ENCODE measurements at regions not wholly inside any gene's neighbourhood (a gene's known extent, or its start where the extent isn't known, plus 50 kb on each side); places are given as distances from the start of the nearest gene placed in this dataset.

GRCh38 chr4:153969542-153969941 lies 180.7 kb upstream of the SFRP2 start:
- H3K4me3 ChIP-seq, result no peak overlapping the region
- no peaks in the 10 kb centered on the region for H3K9me3 ChIP-seq (ENCODE audit: insufficient read depth, low read depth)
- POLR2A ChIA-PET (ENCODE audit: unreplicated experiment), result no interaction called here
- DNase-seq, result no peak
- no peaks in the 10 kb centered on the region for H3K9me2 ChIP-seq (ENCODE audit: insufficient read depth)
- no peaks in the 10 kb centered on the region for H3K36me3 ChIP-seq (ENCODE audit: low read depth)
- H3F3A ChIP-seq (ENCODE audit: insufficient read depth, low read depth), result no peaks in the 10 kb centered on the region
- no peaks in the 10 kb centered on the region for H4K20me1 ChIP-seq (ENCODE audit: insufficient read depth)
- H2AFZ ChIP-seq, result no peak overlapping the region
- CTCF ChIA-PET, result no interaction called here
- H3K79me2 ChIP-seq (ENCODE audit: low read depth), result no peaks in the 10 kb centered on the region
- no peak overlapping the region for H3K27ac ChIP-seq
- intact Hi-C loops (cut with micrococcal nuclease; ENCODE audit: unreplicated experiment), result no loop called here
- TF ChIP-seq EZH2 (IDR thresholded peaks at IDR 0.05; ENCODE audit: low read depth), result no peak
- TF ChIP-seq CTCF (conservative IDR thresholded peaks at IDR 0.05), result no peak
- H3K4me2 ChIP-seq, result no peak overlapping the region
- no peaks in the 10 kb centered on the region for H3K4me1 ChIP-seq (replicated peaks; ENCODE audit: insufficient read depth)
- BruUV-seq (replicated peaks), result no TSS peak
- H3K27me3 ChIP-seq (ENCODE audit: insufficient read depth, low read depth), result no peaks in the 10 kb centered on the region

GRCh38 chr4:153966641-153967040 lies 177.8 kb upstream of the SFRP2 start:
- ChIA-PET POLR2A (ENCODE audit: unreplicated experiment) (no interaction called here), CTCF (no interaction called here)
- Histone ChIP-seq H3K9me3 (ENCODE audit: insufficient read depth, low read depth) (no peaks in the 10 kb centered on the region), H3K4me2 (no peak overlapping the region), H4K20me1 (ENCODE audit: insufficient read depth) (no peaks in the 10 kb centered on the region), H3K27ac (no peak overlapping the region), H3K36me3 (ENCODE audit: low read depth) (no peaks in the 10 kb centered on the region), H3K4me1 (replicated peaks; ENCODE audit: insufficient read depth) (no peaks in the 10 kb centered on the region), H2AFZ (no peak overlapping the region), H3K9me2 (ENCODE audit: insufficient read depth) (no peaks in the 10 kb centered on the region), H3K4me3 (no peak overlapping the region), H3K79me2 (ENCODE audit: low read depth) (no peaks in the 10 kb centered on the region), H3F3A (ENCODE audit: insufficient read depth, low read depth) (no peaks in the 10 kb centered on the region), H3K27me3 (ENCODE audit: insufficient read depth, low read depth) (no peaks in the 10 kb centered on the region)
- intact Hi-C loops (cut with micrococcal nuclease; ENCODE audit: unreplicated experiment), result no loop called here
- TF ChIP-seq EZH2 (IDR thresholded peaks at IDR 0.05; ENCODE audit: low read depth), result no peak
- TF ChIP-seq CTCF (conservative IDR thresholded peaks at IDR 0.05), result no peak
- BruUV-seq (replicated peaks), result no TSS peak
- no peak for DNase-seq

GRCh38 chr4:153963216-153963615 lies 174.3 kb upstream of the SFRP2 start:
- Histone ChIP-seq H3K27me3 (ENCODE audit: insufficient read depth, low read depth) (no peaks in the 10 kb centered on the region), H3K4me1 (replicated peaks; ENCODE audit: insufficient read depth) (no peaks in the 10 kb centered on the region), H3K9me3 (ENCODE audit: insufficient read depth, low read depth) (no peaks in the 10 kb centered on the region), H3K27ac (no peak overlapping the region), H3K4me2 (no peak overlapping the region), H3K79me2 (ENCODE audit: low read depth) (no peaks in the 10 kb centered on the region), H4K20me1 (ENCODE audit: insufficient read depth) (no peaks in the 10 kb centered on the region), H2AFZ (no peak overlapping the region), H3K9me2 (ENCODE audit: insufficient read depth) (no peaks in the 10 kb centered on the region), H3F3A (ENCODE audit: insufficient read depth, low read depth) (no peaks in the 10 kb centered on the region), H3K4me3 (no peak overlapping the region), H3K36me3 (ENCODE audit: low read depth) (no peaks in the 10 kb centered on the region)
- CTCF ChIA-PET, result no interaction called here
- BruUV-seq (replicated peaks), result no TSS peak
- intact Hi-C loops (cut with micrococcal nuclease; ENCODE audit: unreplicated experiment), result no loop called here
- TF ChIP-seq EZH2 (IDR thresholded peaks at IDR 0.05; ENCODE audit: low read depth), result no peak
- POLR2A ChIA-PET (ENCODE audit: unreplicated experiment), result no interaction called here
- DNase-seq, result no peak

GRCh38 chr4:153962311-153963039 lies 173.6 kb upstream of the SFRP2 start:
- CTCF ChIA-PET, result no interaction called here
- POLR2A ChIA-PET (ENCODE audit: unreplicated experiment), result no interaction called here
- no peak overlapping the region for H3K4me2 ChIP-seq
- H3K4me1 ChIP-seq (replicated peaks; ENCODE audit: insufficient read depth), result no peaks in the 10 kb centered on the region
- H3F3A ChIP-seq (ENCODE audit: insufficient read depth, low read depth), result no peaks in the 10 kb centered on the region
- no peaks in the 10 kb centered on the region for H3K9me2 ChIP-seq (ENCODE audit: insufficient read depth)
- H3K4me3 ChIP-seq, result no peak overlapping the region
- no TSS peak for BruUV-seq (replicated peaks)
- H4K20me1 ChIP-seq (ENCODE audit: insufficient read depth), result no peaks in the 10 kb centered on the region
- H2AFZ ChIP-seq, result no peak overlapping the region
- no peak for DNase-seq
- intact Hi-C loops (cut with micrococcal nuclease; ENCODE audit: unreplicated experiment), result no loop called here
- H3K36me3 ChIP-seq (ENCODE audit: low read depth), result no peaks in the 10 kb centered on the region
- H3K79me2 ChIP-seq (ENCODE audit: low read depth), result no peaks in the 10 kb centered on the region
- no peaks in the 10 kb centered on the region for H3K9me3 ChIP-seq (ENCODE audit: insufficient read depth, low read depth)
- no peaks in the 10 kb centered on the region for H3K27me3 ChIP-seq (ENCODE audit: insufficient read depth, low read depth)
- TF ChIP-seq EZH2 (IDR thresholded peaks at IDR 0.05; ENCODE audit: low read depth) (no peak), CTCF (conservative IDR thresholded peaks at IDR 0.05) (no peak)
- no peak overlapping the region for H3K27ac ChIP-seq
